ENCODE measurements at regions not wholly inside any gene's neighbourhood (a gene's known extent, or its start where the extent isn't known, plus 50 kb on each side); places are given as distances from the start of the nearest gene placed in this dataset.

DNA sequence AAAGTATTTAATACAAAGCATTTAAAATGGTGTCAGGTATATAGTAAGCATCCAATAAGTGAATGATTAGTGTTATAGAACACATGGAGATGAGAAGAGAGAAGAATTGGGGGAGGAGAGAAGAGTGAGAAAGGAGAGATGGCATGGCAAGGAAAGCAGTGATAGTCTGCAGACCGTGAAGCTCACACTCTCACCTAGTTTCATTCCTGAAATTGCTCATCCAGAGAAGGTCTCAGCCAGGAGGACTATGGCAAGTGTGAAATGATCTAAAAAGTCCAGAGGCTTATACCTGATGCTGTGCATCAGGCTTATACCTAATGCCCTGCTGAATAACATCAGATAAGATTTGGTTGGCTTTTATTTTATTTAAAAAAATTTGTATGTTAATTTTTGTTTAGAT lies 351.6 kb upstream of the KLF12 start:
- ATAC-seq (no peak), DNase-seq (no peak)
- intact Hi-C loops (cut with DNase I; ENCODE audit: low total_unique reads): no loop called here
- Histone ChIP-seq H3K27ac (no peak overlapping the region), H3K9me3 (no peaks in the 10 kb centered on the region), H3K4me3 (no peak overlapping the region), H3K36me3 (no peaks in the 10 kb centered on the region), H3K27me3 (no peaks in the 10 kb centered on the region), H3K4me1 (no peaks in the 10 kb centered on the region)
- in situ Hi-C loops (cut with MboI; ENCODE audit: low sequenced_read_pairs in 4 of 4): no loop called here
- no peak for TF ChIP-seq POLR2A (IDR thresholded peaks at IDR 0.05)
- TF ChIP-seq, protein P1, sequence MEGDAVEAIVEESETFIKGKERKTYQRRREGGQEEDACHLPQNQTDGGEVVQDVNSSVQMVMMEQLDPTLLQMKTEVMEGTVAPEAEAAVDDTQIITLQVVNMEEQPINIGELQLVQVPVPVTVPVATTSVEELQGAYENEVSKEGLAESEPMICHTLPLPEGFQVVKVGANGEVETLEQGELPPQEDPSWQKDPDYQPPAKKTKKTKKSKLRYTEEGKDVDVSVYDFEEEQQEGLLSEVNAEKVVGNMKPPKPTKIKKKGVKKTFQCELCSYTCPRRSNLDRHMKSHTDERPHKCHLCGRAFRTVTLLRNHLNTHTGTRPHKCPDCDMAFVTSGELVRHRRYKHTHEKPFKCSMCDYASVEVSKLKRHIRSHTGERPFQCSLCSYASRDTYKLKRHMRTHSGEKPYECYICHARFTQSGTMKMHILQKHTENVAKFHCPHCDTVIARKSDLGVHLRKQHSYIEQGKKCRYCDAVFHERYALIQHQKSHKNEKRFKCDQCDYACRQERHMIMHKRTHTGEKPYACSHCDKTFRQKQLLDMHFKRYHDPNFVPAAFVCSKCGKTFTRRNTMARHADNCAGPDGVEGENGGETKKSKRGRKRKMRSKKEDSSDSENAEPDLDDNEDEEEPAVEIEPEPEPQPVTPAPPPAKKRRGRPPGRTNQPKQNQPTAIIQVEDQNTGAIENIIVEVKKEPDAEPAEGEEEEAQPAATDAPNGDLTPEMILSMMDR (IDR thresholded peaks at IDR 0.05 in 4 of 5, conservative IDR thresholded peaks at IDR 0.05 in 1 of 5): no peak

DNA sequence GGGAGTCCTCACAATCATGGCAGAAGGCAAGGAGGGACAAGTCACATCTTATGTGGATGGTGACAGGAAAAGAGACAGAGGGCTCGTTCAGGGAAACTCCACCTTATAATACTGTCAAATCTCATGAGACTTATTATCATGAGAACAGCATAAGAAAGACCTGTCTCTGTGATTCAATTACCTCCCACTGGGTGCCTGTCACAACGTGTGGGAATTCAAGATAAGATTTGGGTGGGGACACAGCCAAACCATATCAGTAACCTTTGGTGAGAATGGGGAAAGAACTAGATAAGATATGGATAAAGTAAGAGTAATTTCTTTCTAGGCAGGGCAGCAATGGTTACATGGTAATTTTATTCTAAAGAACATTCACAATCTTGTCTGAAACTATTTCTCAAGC lies 344.9 kb upstream of the KLF12 start:
- Histone ChIP-seq H3K27ac (no peak overlapping the region), H3K36me3 (no peaks in the 10 kb centered on the region), H3K4me3 (no peak overlapping the region), H3K9me3 (no peaks in the 10 kb centered on the region), H3K27me3 (no peaks in the 10 kb centered on the region), H3K4me1 (no peaks in the 10 kb centered on the region)
- intact Hi-C loops (cut with DNase I; ENCODE audit: low total_unique reads) (no loop called here), in situ Hi-C loops (cut with MboI; ENCODE audit: low sequenced_read_pairs in 4 of 4) (no loop called here)
- no peak for DNase-seq
- ATAC-seq: no peak
- TF ChIP-seq POLR2A (IDR thresholded peaks at IDR 0.05): no peak
- TF ChIP-seq, protein P1 (IDR thresholded peaks at IDR 0.05 in 4 of 5, conservative IDR thresholded peaks at IDR 0.05 in 1 of 5): no peak

DNA sequence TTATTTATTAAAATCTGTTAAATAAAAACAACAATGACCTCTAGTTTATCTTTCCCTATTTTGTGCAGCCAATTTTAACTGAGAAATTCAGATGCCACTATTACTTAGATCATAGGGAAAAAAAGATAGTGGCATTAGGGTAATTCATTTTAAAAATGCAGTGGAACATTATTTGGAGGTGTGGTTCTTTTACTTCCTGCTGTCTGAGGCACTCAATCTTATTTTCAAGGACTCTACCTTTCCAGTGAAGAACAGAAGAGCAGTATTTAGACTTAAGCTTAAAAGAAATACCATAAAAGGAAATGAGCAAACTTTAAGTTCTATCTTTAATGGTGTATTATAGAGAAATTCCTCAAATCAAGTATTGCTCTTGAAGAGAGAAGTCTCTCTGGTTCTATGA lies 342.6 kb upstream of the KLF12 start:
- no peak overlapping the region for H3K4me3 ChIP-seq
- no peaks in the 10 kb centered on the region for H3K27me3 ChIP-seq
- H3K36me3 ChIP-seq: no peaks in the 10 kb centered on the region
- H3K9me3 ChIP-seq: no peaks in the 10 kb centered on the region
- ATAC-seq (no peak), DNase-seq (no peak)
- in situ Hi-C loops (cut with MboI; ENCODE audit: low sequenced_read_pairs in 4 of 4): no loop called here
- no peak overlapping the region for H3K27ac ChIP-seq
- H3K4me1 ChIP-seq: no peaks in the 10 kb centered on the region
- TF ChIP-seq POLR2A (IDR thresholded peaks at IDR 0.05): no peak
- TF ChIP-seq, protein P1 (IDR thresholded peaks at IDR 0.05 in 4 of 5, conservative IDR thresholded peaks at IDR 0.05 in 1 of 5): no peak
- intact Hi-C loops (cut with DNase I; ENCODE audit: low total_unique reads): no loop called here

DNA sequence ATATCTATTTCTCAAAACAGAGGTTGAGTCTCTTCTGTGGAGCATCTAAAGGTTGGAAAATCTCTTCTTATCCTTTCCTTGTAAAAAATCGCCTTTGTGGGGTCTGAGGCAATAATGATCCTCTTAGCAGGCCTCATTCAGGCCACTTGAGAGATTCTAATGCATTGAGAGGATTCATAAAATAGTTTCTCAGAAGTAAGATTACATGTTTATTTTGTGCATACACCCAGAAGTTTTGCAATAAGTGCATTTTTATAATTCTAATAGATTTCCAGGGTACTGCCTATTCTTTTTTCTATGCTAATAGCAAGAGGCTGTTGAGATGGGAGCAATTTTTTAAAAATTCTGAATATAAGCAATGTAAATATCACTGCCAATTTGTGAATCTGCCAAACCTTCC lies 342.2 kb upstream of the KLF12 start:
- Histone ChIP-seq H3K36me3 (no peaks in the 10 kb centered on the region), H3K27ac (no peak overlapping the region), H3K9me3 (no peaks in the 10 kb centered on the region), H3K4me3 (no peak overlapping the region), H3K4me1 (no peaks in the 10 kb centered on the region), H3K27me3 (no peaks in the 10 kb centered on the region)
- no peak for TF ChIP-seq POLR2A (IDR thresholded peaks at IDR 0.05)
- TF ChIP-seq, protein P1 (IDR thresholded peaks at IDR 0.05 in 4 of 5, conservative IDR thresholded peaks at IDR 0.05 in 1 of 5): no peak
- no peak for DNase-seq
- in situ Hi-C loops (cut with MboI; ENCODE audit: low sequenced_read_pairs in 4 of 4): no loop called here
- intact Hi-C loops (cut with DNase I; ENCODE audit: low total_unique reads): no loop called here
- ATAC-seq: no peak

DNA sequence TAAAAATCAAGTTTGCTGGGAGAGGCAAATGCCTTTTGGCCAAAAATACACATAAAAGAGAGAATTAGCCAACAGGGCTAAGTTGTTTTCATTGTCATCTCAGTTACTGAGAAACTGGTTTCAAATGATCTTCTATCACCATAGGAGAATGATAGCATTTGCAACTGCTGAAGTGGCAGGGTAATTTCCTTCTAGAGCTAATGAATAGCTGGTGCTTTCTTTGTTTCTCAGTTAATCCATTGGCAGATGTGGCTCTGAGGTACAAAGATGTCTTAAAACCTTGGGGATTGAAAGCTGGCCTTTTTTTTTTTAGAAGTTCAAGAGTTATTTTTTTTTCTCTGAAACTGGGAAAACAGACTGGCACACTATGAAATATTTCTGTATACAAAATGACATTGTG lies 332.7 kb upstream of the KLF12 start:
- Histone ChIP-seq H3K36me3 (no peaks in the 10 kb centered on the region), H3K9me3 (no peaks in the 10 kb centered on the region), H3K27ac (no peak overlapping the region), H3K4me3 (no peak overlapping the region), H3K27me3 (no peaks in the 10 kb centered on the region), H3K4me1 (no peaks in the 10 kb centered on the region)
- DNase-seq: no peak
- ATAC-seq: no peak
- TF ChIP-seq POLR2A (IDR thresholded peaks at IDR 0.05): no peak
- TF ChIP-seq, protein P1 (IDR thresholded peaks at IDR 0.05 in 4 of 5, conservative IDR thresholded peaks at IDR 0.05 in 1 of 5): no peak
- intact Hi-C loops (cut with DNase I; ENCODE audit: low total_unique reads) (no loop called here), in situ Hi-C loops (cut with MboI; ENCODE audit: low sequenced_read_pairs in 4 of 4) (no loop called here)

Data from gastrocnemius medialis (tissue), 4 donors.